ENCODE measurements at regions not wholly inside any gene's neighbourhood (a gene's known extent, or its start where the extent isn't known, plus 50 kb on each side); places are given as distances from the start of the nearest gene placed in this dataset.

DNA sequence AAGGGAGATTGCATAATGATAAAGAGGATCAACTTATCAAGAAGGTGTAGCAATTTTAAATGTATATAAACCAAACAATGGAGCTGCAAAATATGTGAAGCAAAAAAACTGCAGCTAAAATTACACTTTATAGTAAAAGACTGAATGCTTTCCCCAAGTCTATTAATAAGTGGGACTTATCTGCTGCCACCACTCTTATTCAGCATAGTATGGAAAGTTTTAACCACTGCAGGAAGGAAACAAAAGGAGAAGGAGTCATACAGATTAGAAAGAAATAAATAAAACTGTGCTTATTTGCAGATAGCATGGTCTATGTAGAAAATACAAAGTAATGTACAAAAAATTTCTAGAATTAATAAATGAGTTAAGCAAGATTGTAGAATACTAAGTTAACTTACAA is 94.1 kb upstream of the GK2 start:
- TF ChIP-seq, protein P1, sequence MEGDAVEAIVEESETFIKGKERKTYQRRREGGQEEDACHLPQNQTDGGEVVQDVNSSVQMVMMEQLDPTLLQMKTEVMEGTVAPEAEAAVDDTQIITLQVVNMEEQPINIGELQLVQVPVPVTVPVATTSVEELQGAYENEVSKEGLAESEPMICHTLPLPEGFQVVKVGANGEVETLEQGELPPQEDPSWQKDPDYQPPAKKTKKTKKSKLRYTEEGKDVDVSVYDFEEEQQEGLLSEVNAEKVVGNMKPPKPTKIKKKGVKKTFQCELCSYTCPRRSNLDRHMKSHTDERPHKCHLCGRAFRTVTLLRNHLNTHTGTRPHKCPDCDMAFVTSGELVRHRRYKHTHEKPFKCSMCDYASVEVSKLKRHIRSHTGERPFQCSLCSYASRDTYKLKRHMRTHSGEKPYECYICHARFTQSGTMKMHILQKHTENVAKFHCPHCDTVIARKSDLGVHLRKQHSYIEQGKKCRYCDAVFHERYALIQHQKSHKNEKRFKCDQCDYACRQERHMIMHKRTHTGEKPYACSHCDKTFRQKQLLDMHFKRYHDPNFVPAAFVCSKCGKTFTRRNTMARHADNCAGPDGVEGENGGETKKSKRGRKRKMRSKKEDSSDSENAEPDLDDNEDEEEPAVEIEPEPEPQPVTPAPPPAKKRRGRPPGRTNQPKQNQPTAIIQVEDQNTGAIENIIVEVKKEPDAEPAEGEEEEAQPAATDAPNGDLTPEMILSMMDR (IDR thresholded peaks at IDR 0.05; ENCODE audit: extremely low read depth in 1 of 2, insufficient read depth in 1 of 2, low read depth in 1 of 2, low read length in 2 of 2) = no peak
- TF ChIP-seq MYC (IDR thresholded peaks at IDR 0.05; ENCODE audit: low read depth, low read length) = no peak
